Osteoblast (primary cell): ENCODE measurements at regions not wholly inside any gene's neighbourhood (a gene's known extent, or its start where the extent isn't known, plus 50 kb on each side); places are given as distances from the start of the nearest gene placed in this dataset.
"Not testable (repeated sequence)": the region's sequence is repeated elsewhere in the genome, so short reads cannot be mapped to it uniquely, and the experiment has no call there.

Experiments used
- DNase-seq: peaks from one replicate; pipeline ENCODE4 v3.0.0; 2011; ENCODE audit warnings: low spot score, mixed read lengths; ENCODE audit not compliant: insufficient read length; ENCODE audit errors: missing footprints
- H2AFZ ChIP-seq: 2 replicates; pipeline ENCODE4 v1.6.0; 2011; ENCODE audit warnings: mild to moderate bottlenecking, low read length
- H3K27ac ChIP-seq: 2 replicates; pipeline ENCODE4 v1.5.1; 2011; ENCODE audit warnings: mild to moderate bottlenecking, low read depth, low read length, moderate library complexity
- H3K27me3 ChIP-seq: 2 replicates; pipeline ENCODE4 v1.6.0; 2012; ENCODE audit warnings: mild to moderate bottlenecking, control low read depth, inconsistent platforms, low read length, moderate library complexity; ENCODE audit not compliant: insufficient read depth
- H3K36me3 ChIP-seq: 2 replicates; pipeline ENCODE4 v1.5.1; 2011; ENCODE audit warnings: mild to moderate bottlenecking, low read length, control low read depth, moderate library complexity; ENCODE audit not compliant: insufficient read depth
- H3K4me1 ChIP-seq: 2 replicates; pipeline ENCODE4 v1.5.1; 2011; ENCODE audit warnings: mild to moderate bottlenecking, low read length, control low read depth, moderate library complexity; ENCODE audit not compliant: insufficient read depth
- H3K4me2 ChIP-seq: 2 replicates; pipeline ENCODE4 v1.6.0; 2011; ENCODE audit warnings: mild to moderate bottlenecking, low read length; ENCODE audit not compliant: insufficient read depth
- H3K4me3 ChIP-seq: fragments of 200-600 bp; sonication (generic); 3 replicates; pipeline ENCODE4 v1.5.1; 2012; ENCODE audit warnings: mild to moderate bottlenecking, low read length, inconsistent platforms; ENCODE audit not compliant: insufficient read depth
- H3K79me2 ChIP-seq: 2 replicates; pipeline ENCODE4 v1.6.0; 2012; ENCODE audit warnings: mild to moderate bottlenecking, low read length, control low read depth, inconsistent platforms; ENCODE audit not compliant: insufficient read depth
- H3K9me3 ChIP-seq: 2 replicates; pipeline ENCODE4 v1.5.1; 2011; ENCODE audit warnings: low read depth, low read length, control low read depth
- H4K20me1 ChIP-seq: 2 replicates; pipeline ENCODE4 v1.6.0; 2012; ENCODE audit warnings: mild to moderate bottlenecking, low read length, control low read depth; ENCODE audit not compliant: insufficient read depth
- TF ChIP-seq, protein P1 (sequence below): IDR thresholded peaks from 2 replicates; pipeline ENCODE4 v1.5.1; 2011; ENCODE audit warnings: mild to moderate bottlenecking, low read depth, low read length, moderate library complexity; ENCODE audit errors: extremely low read depth

DNA sequence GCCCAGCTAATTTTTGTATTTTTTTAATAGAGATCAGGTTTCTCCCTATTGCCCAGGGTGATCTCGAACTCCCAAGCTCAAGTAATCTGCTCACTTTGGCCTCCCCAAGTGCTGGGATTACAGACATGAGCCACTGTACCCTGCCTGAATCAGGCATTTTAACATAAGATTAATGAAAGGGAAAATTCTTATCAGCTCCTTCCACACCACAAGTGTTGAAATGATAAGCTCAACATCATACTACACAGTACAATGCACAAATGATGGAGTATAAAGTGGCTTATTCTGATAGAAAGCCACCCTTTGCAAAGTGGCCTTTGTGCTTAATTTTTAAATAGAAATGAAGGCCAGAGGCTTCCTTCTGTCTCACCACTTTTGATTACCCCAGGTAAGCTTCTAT, 71.3 kb upstream of the MCHR2 start:
- Histone ChIP-seq H3K79me2 (no peaks in the 10 kb centered on the region), H3K36me3 (no peaks in the 10 kb centered on the region), H3K27me3 (no peaks in the 10 kb centered on the region), H3K9me3 (no peaks in the 10 kb centered on the region), H2AFZ (no peak overlapping the region), H4K20me1 (no peaks in the 10 kb centered on the region), H3K27ac (no peak overlapping the region), H3K4me3 (no peak overlapping the region), H3K4me1 (no peaks in the 10 kb centered on the region), H3K4me2 (no peak overlapping the region)
- DNase-seq, result no peak
- TF ChIP-seq, protein P1, sequence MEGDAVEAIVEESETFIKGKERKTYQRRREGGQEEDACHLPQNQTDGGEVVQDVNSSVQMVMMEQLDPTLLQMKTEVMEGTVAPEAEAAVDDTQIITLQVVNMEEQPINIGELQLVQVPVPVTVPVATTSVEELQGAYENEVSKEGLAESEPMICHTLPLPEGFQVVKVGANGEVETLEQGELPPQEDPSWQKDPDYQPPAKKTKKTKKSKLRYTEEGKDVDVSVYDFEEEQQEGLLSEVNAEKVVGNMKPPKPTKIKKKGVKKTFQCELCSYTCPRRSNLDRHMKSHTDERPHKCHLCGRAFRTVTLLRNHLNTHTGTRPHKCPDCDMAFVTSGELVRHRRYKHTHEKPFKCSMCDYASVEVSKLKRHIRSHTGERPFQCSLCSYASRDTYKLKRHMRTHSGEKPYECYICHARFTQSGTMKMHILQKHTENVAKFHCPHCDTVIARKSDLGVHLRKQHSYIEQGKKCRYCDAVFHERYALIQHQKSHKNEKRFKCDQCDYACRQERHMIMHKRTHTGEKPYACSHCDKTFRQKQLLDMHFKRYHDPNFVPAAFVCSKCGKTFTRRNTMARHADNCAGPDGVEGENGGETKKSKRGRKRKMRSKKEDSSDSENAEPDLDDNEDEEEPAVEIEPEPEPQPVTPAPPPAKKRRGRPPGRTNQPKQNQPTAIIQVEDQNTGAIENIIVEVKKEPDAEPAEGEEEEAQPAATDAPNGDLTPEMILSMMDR, result no peak

DNA sequence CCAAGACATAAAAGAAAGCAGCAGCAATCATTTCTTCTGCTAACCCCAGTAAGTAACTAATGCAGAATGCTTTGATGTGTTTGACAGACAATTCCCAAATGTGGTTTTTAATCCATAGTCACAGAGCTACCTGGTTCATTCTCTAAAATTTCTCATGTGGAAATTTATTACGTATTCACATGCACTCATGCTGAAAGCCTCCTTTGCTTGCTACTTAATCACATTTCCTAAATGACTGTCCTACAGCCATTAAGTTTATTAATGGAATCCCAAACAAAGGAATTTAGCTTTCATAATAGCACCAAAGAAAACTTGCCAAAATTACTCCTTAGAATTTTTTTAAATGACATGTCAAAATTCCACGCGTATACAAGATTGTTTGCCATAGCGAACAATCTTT, 68.6 kb upstream of the MCHR2 start:
- no peak overlapping the region for H2AFZ ChIP-seq
- H3K79me2 ChIP-seq, result no peaks in the 10 kb centered on the region
- no peaks in the 10 kb centered on the region for H4K20me1 ChIP-seq
- no peak for DNase-seq
- no peaks in the 10 kb centered on the region for H3K4me1 ChIP-seq
- H3K4me3 ChIP-seq, result no peak overlapping the region
- no peak overlapping the region for H3K27ac ChIP-seq
- TF ChIP-seq, protein P1, result no peak
- no peaks in the 10 kb centered on the region for H3K27me3 ChIP-seq
- H3K4me2 ChIP-seq, result no peak overlapping the region
- H3K9me3 ChIP-seq, result no peaks in the 10 kb centered on the region
- H3K36me3 ChIP-seq, result no peaks in the 10 kb centered on the region

DNA sequence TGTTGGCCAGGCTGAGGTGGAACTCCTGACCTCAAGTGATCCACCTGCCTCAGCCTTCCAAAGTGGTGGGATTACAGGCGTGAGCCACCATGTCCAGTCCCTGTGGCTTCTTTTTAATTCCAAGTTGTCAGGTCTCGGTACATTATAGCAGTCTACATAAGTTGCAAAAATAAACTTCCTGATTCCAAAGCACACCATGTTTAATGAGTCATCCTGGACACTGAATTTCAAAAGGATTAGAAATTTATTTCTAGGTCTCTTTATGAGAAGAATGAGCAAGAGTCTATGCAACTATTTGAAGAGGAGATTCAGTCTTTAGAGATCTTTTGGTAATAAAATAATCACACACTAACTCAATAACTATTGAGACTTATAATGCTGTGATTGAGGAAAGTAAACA, 63.9 kb upstream of the MCHR2 start:
- H3K4me3 ChIP-seq, result no peak overlapping the region
- H3K9me3 ChIP-seq, result no peaks in the 10 kb centered on the region
- TF ChIP-seq, protein P1, result no peak
- no peaks in the 10 kb centered on the region for H3K79me2 ChIP-seq
- no peaks in the 10 kb centered on the region for H3K36me3 ChIP-seq
- H3K4me1 ChIP-seq, result no peaks in the 10 kb centered on the region
- no peak overlapping the region for H3K4me2 ChIP-seq
- no peaks in the 10 kb centered on the region for H3K27me3 ChIP-seq
- no peak overlapping the region for H3K27ac ChIP-seq
- H4K20me1 ChIP-seq, result no peaks in the 10 kb centered on the region
- DNase-seq, result no peak
- H2AFZ ChIP-seq, result no peak overlapping the region

DNA sequence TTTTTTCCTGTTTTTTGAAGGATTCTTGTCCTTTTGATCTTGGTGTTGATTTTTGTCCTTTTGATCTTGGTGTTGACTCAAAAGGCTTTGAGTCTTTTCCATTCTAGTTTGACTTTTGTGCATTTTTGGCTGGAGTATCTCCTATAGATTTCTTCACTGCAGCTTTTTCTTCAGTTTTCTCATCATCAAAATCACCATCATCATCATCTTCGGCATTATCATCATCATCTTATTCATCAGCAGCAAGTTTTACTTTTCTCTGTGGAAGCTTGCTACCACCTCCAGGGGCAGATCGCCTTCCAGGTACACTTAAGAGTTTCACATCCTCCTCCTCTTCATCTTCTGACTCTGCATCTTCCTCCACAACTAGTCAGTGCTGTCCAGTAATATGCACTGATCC, 56.5 kb upstream of the MCHR2 start:
- Histone ChIP-seq H3K4me2 (no peak overlapping the region), H3K79me2 (no peaks in the 10 kb centered on the region), H3K27ac (no peak overlapping the region), H3K27me3 (no peaks in the 10 kb centered on the region), H3K9me3 (no peaks in the 10 kb centered on the region), H3K4me3 (no peak overlapping the region), H3K4me1 (no peaks in the 10 kb centered on the region), H3K36me3 (no peaks in the 10 kb centered on the region), H2AFZ (no peak overlapping the region), H4K20me1 (no peaks in the 10 kb centered on the region)
- TF ChIP-seq, protein P1, result no peak
- DNase-seq, result no peak

DNA sequence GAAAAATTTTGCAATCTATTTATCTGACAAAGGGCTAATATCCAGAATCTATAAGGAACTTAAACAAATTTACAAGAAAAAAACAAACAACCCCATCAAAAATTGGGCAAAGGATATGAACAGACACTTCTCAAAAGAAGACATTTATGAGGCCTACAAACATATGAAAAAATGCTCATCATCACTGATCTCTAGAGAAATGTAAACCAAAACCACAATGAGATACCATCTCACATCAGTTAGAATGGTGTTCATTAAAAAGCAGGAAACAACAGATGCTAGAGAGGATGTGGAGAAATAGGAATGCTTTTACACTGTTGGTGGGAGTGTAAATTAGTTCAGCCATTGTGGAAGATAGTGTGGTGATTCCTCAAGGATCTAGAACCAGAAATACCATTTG, 49.9 kb upstream of the MCHR2 start:
- DNase-seq, H3K9me3 ChIP-seq, H3K79me2 ChIP-seq, H4K20me1 ChIP-seq, H3K4me1 ChIP-seq, H2AFZ ChIP-seq, H3K36me3 ChIP-seq, H3K4me3 ChIP-seq, H3K4me2 ChIP-seq, H3K27me3 ChIP-seq, H3K27ac ChIP-seq: not testable (repeated sequence)
